HepG2 (cell line): ENCODE measurements at regions not wholly inside any gene's neighbourhood (a gene's known extent, or its start where the extent isn't known, plus 50 kb on each side); places are given as distances from the start of the nearest gene placed in this dataset.

Experiments
- ATAC-seq: fragments of 200-7000 bp; cut with Tn5 transposase; 3 replicates; pipeline ENCODE4 v1.9.1; 2020; ENCODE audit warnings: mild to moderate bottlenecking, moderate library complexity
- BruUV-seq: library from RNA; stranded (reverse); fragments of 400-500 nt; replicated peaks from 2 replicates; lab custom pipeline; 2021; lab: Mats Ljungman, UMichigan
- CTCF ChIA-PET: fragments of 300-600 bp; formaldehyde crosslinking; extraction: SDS; loops from one replicate; lab custom pipeline; 2021; ENCODE audit warnings: low total read pairs, inconsistent platforms, low intra/inter-chr PET ratio; lab: Yijun Ruan, JAX
- POLR2A ChIA-PET: fragments of 350-600 bp; sonication (Branson Sonifier 250); formaldehyde crosslinking; loops from one replicate; lab custom pipeline; 2020; ENCODE audit warnings: antibody characterized with exemption, inconsistent platforms; lab: Yijun Ruan, JAX
- DNase-seq: peaks from one replicate; pipeline ENCODE4 v3.0.0-alpha.2; 2015; ENCODE audit warnings: low spot score
- FAIRE-seq: peaks from 3 replicates; lab custom pipeline; 2011; peaks lifted over from hg19 to GRCh38; lab: Jason Lieb, UNC
- H2AFZ ChIP-seq: one replicate; pipeline ENCODE4 v1.6.1; 2011; ENCODE audit warnings: low read length, inconsistent platforms
- H3K27ac ChIP-seq: fragments of 300-600 bp; 3 replicates; pipeline ENCODE4 v1.8.0; 2011; ENCODE audit warnings: mixed run types, mild to moderate bottlenecking, mixed read lengths, low read length, inconsistent platforms; ENCODE audit not compliant: insufficient read depth; ENCODE audit errors: extremely low read length
- H3K27me3 ChIP-seq, 2 experiments: fragments of 200-600 bp in 1 of 2; 2 replicates in 1 of 2; 3 replicates in 1 of 2; pipeline versions ENCODE4 v1.6.0 to v1.8.0; 2011; ENCODE audit warnings: low read length in 2 of 2, mild to moderate bottlenecking in 2 of 2, moderate library complexity in 2 of 2, inconsistent platforms in 1 of 2; ENCODE audit not compliant: insufficient read depth in 2 of 2, control insufficient read depth in 1 of 2
- H3K36me3 ChIP-seq, 2 experiments: fragments of 200-600 bp in 1 of 2; replicated peaks in 1 of 2; 2 replicates in 1 of 2; 3 replicates in 1 of 2; pipeline versions ENCODE4 v1.5.1 to v1.8.0; 2011; ENCODE audit warnings: low read length in 2 of 2, inconsistent platforms in 1 of 2; ENCODE audit not compliant: insufficient read depth in 2 of 2, control insufficient read depth in 1 of 2
- H3K4me1 ChIP-seq: 2 replicates; pipeline ENCODE4 v1.5.1; 2012; ENCODE audit warnings: low read length, inconsistent platforms; ENCODE audit not compliant: insufficient read depth
- H3K4me2 ChIP-seq: 2 replicates; pipeline ENCODE4 v1.6.0; 2011; ENCODE audit warnings: low read depth, low read length, inconsistent platforms
- H3K4me3 ChIP-seq, 3 experiments: fragments of 200-600 bp in 1 of 3; sonication (generic), shearing (Covaris generic) in 1 of 3; replicated peaks in 1 of 3; 2 replicates each; pipeline ENCODE4 v1.5.1; 2011 to 2016; ENCODE audit warnings: low read length in 3 of 3, inconsistent platforms in 2 of 3, low read depth in 2 of 3, mild to moderate bottlenecking in 2 of 3, control low read depth in 1 of 3, mixed read lengths in 1 of 3; ENCODE audit not compliant: insufficient read depth in 1 of 3
- H3K79me2 ChIP-seq: one replicate; pipeline ENCODE4 v1.6.1; 2011; ENCODE audit warnings: low read length, inconsistent platforms; ENCODE audit not compliant: insufficient read depth
- H3K9ac ChIP-seq: 2 replicates; pipeline ENCODE4 v1.6.0; 2011; ENCODE audit warnings: mild to moderate bottlenecking, low read depth, low read length, inconsistent platforms; ENCODE audit not compliant: insufficient read depth
- H3K9me3 ChIP-seq: 2 replicates; pipeline ENCODE4 v1.5.1; 2012; ENCODE audit warnings: mild to moderate bottlenecking, low read length
- H4K20me1 ChIP-seq: 2 replicates; pipeline ENCODE4 v1.6.0; 2011; ENCODE audit warnings: inconsistent platforms, mild to moderate bottlenecking, low read length, moderate library complexity; ENCODE audit not compliant: insufficient read depth
- AKNA ChIP-seq: sonication (generic); formaldehyde crosslinking; IDR thresholded peaks from 2 replicates; pipeline ENCODE4 v1.4.0; 2020; ENCODE audit warnings: missing genetic modification reagents, borderline replicate concordance
- CHD4 ChIP-seq: fragments of 200-600 bp; sonication (generic); IDR thresholded peaks from 2 replicates; pipeline ENCODE4 v1.7.0; 2017; ENCODE audit warnings: mild to moderate bottlenecking, low read length, borderline replicate concordance
- GATA4 ChIP-seq: sonication (generic); IDR thresholded peaks from 2 replicates; pipeline ENCODE4 v1.6.1; 2016; ENCODE audit warnings: antibody characterized with exemption, low read depth, borderline replicate concordance
- MYNN ChIP-seq: sonication (generic); formaldehyde crosslinking; IDR thresholded peaks from 2 replicates; pipeline ENCODE4 v1.4.0; 2020; ENCODE audit warnings: mild to moderate bottlenecking, low read depth, missing genetic modification reagents
- NFE2L1 ChIP-seq: sonication (generic); formaldehyde crosslinking; IDR thresholded peaks from 2 replicates; pipeline ENCODE4 v1.4.0; 2020; ENCODE audit warnings: missing genetic modification reagents, mild to moderate bottlenecking, borderline replicate concordance
- SRY ChIP-seq: sonication (generic); formaldehyde crosslinking; IDR thresholded peaks from 2 replicates; pipeline ENCODE4 v1.8.0; 2022; ENCODE audit warnings: mild to moderate bottlenecking, missing genetic modification reagents
- WGBS: methylation state at CpG from one replicate; pipeline ENCODE4 v1.1.6; 2017; ENCODE audit warnings: low lambda C conversion rate; 5-methylcytosine and 5-hydroxymethylcytosine counted together
- in situ Hi-C: cut with HindIII; loops from 2 replicates; pipeline ENCODE4 v1.10.0; 2017; ENCODE audit warnings: low pct_unique_long_range_greater_than_20kb; ENCODE audit not compliant: extremely low pct_ligation_motif_present
- intact Hi-C: fragments of 100-400 bp; cut with micrococcal nuclease; formaldehyde crosslinking; loops from one replicate; pipeline ENCODE4 v1.10.0; 2022; ENCODE audit not compliant: unreplicated experiment
- TF ChIP-seq, protein P1 (sequence below): sonication (generic); formaldehyde crosslinking; IDR thresholded peaks from 2 replicates; pipeline ENCODE4 v1.9.0; 2021; ENCODE audit warnings: missing genetic modification reagents, borderline replicate concordance
- TF ChIP-seq, protein P2 (sequence below): sonication (generic); formaldehyde crosslinking; IDR thresholded peaks from 2 replicates; pipeline ENCODE4 v1.4.0; 2020; ENCODE audit warnings: mild to moderate bottlenecking, missing genetic modification reagents

GRCh38 chr6:126767711-126768110 is 350.8 kb upstream of the RSPO3 start (continued):
- no peak for TF ChIP-seq AKNA (CRISPR knock-in tag)
- TF ChIP-seq MYNN (CRISPR knock-in tag), result no peak
- TF ChIP-seq, protein P1, sequence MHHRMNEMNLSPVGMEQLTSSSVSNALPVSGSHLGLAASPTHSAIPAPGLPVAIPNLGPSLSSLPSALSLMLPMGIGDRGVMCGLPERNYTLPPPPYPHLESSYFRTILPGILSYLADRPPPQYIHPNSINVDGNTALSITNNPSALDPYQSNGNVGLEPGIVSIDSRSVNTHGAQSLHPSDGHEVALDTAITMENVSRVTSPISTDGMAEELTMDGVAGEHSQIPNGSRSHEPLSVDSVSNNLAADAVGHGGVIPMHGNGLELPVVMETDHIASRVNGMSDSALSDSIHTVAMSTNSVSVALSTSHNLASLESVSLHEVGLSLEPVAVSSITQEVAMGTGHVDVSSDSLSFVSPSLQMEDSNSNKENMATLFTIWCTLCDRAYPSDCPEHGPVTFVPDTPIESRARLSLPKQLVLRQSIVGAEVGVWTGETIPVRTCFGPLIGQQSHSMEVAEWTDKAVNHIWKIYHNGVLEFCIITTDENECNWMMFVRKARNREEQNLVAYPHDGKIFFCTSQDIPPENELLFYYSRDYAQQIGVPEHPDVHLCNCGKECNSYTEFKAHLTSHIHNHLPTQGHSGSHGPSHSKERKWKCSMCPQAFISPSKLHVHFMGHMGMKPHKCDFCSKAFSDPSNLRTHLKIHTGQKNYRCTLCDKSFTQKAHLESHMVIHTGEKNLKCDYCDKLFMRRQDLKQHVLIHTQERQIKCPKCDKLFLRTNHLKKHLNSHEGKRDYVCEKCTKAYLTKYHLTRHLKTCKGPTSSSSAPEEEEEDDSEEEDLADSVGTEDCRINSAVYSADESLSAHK (CRISPR knock-in tag), result no peak

DNA sequence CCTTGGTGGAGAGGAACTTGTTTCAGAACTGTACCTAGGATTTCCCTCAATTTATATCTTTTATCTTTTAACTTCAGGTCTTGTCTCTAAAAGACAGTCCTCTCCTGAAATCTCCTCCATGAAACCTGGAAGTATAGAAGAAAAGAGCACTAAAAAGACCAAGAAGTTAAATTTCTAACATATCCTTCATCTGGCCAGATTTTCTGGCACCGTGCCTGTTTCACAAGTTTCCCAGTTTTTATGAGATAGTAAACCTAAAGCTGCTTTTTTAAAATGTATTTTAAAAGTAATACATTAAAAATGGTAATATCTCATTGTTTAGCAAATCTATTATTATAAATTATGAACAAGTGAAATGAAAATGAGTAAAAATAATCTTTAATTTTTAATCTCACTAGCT is 348.3 kb upstream of the RSPO3 start:
- ChIA-PET POLR2A (no interaction called here), CTCF (no interaction called here)
- Histone ChIP-seq H3K4me1 (no peaks in the 10 kb centered on the region), H3K36me3 (no peaks in the 10 kb centered on the region), H3K9me3 (no peaks in the 10 kb centered on the region), H3K27me3 (no peaks in the 10 kb centered on the region), H3K4me2 (no peak overlapping the region), H3K4me3 (no peak overlapping the region), H3K79me2 (no peaks in the 10 kb centered on the region), H4K20me1 (no peaks in the 10 kb centered on the region), H3K9ac (no peak overlapping the region), H2AFZ (no peak overlapping the region), H3K27ac (no peak overlapping the region)
- in situ Hi-C loops (no loop called here), intact Hi-C loops (no loop called here)
- no TSS peak for BruUV-seq
- ATAC-seq (no peak), DNase-seq (no peak), FAIRE-seq (no peak)
- TF ChIP-seq CHD4, result no peak
- no peak for TF ChIP-seq SRY (CRISPR knock-in tag)
- no peak for TF ChIP-seq GATA4
- no peak for TF ChIP-seq NFE2L1 (CRISPR knock-in tag)
- TF ChIP-seq, protein P2, sequence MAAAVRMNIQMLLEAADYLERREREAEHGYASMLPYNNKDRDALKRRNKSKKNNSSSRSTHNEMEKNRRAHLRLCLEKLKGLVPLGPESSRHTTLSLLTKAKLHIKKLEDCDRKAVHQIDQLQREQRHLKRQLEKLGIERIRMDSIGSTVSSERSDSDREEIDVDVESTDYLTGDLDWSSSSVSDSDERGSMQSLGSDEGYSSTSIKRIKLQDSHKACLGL (CRISPR knock-in tag), result no peak
- 0% methylated on average over 1 of the region's 1 CpG for WGBS
